ENCODE measurements at regions not wholly inside any gene's neighbourhood (a gene's known extent, or its start where the extent isn't known, plus 50 kb on each side); places are given as distances from the start of the nearest gene placed in this dataset.
"Not testable (repeated sequence)": the region's sequence is repeated elsewhere in the genome, so short reads cannot be mapped to it uniquely, and the experiment has no call there.

GRCh38 chr9:41839786-41840185, 289.4 kb downstream of the CNTNAP3B start:
- POLR2A ChIA-PET; CTCF ChIA-PET; DNase-seq (ENCODE audit: extremely low spot score): not testable (repeated sequence)

- CTCF ChIA-PET; POLR2A ChIA-PET; DNase-seq (ENCODE audit: extremely low spot score): not testable (repeated sequence)
Measured at GRCh38 chr9:41838953-41839352, 290.3 kb downstream of the CNTNAP3B start.

GRCh38 chr9:41838562-41838851, 290.7 kb downstream of the CNTNAP3B start:
- DNase-seq (ENCODE audit: extremely low spot score); CTCF ChIA-PET; POLR2A ChIA-PET: not testable (repeated sequence)

- POLR2A ChIA-PET; DNase-seq (ENCODE audit: extremely low spot score); CTCF ChIA-PET: not testable (repeated sequence)
Measured at GRCh38 chr9:41837684-41838561, 291.3 kb downstream of the CNTNAP3B start.

- POLR2A ChIA-PET; CTCF ChIA-PET; DNase-seq (ENCODE audit: extremely low spot score): not testable (repeated sequence)
Measured at GRCh38 chr9:41833108-41833507, 296.1 kb downstream of the CNTNAP3B start.

GRCh38 chr9:41824723-41825122, 304.5 kb downstream of the CNTNAP3B start:
- CTCF ChIA-PET; POLR2A ChIA-PET; DNase-seq (ENCODE audit: extremely low spot score): not testable (repeated sequence)

GRCh38 chr9:41802706-41803105, 326.5 kb downstream of the CNTNAP3B start:
- POLR2A ChIA-PET; CTCF ChIA-PET; DNase-seq (ENCODE audit: extremely low spot score): not testable (repeated sequence)

GRCh38 chr9:41798684-41799083, 330.5 kb downstream of the CNTNAP3B start:
- DNase-seq (ENCODE audit: extremely low spot score); POLR2A ChIA-PET; CTCF ChIA-PET: not testable (repeated sequence)

GRCh38 chr9:41790719-41791363, 338.4 kb downstream of the CNTNAP3B start:
- DNase-seq (ENCODE audit: extremely low spot score); CTCF ChIA-PET; POLR2A ChIA-PET: not testable (repeated sequence)

GRCh38 chr9:41790007-41790406, 339.2 kb downstream of the CNTNAP3B start:
- CTCF ChIA-PET; DNase-seq (ENCODE audit: extremely low spot score); POLR2A ChIA-PET: not testable (repeated sequence)

- CTCF ChIA-PET; DNase-seq (ENCODE audit: extremely low spot score); POLR2A ChIA-PET: not testable (repeated sequence)
Measured at GRCh38 chr9:41789387-41789786, 339.8 kb downstream of the CNTNAP3B start.

- DNase-seq (ENCODE audit: extremely low spot score); CTCF ChIA-PET; POLR2A ChIA-PET: not testable (repeated sequence)
Measured at GRCh38 chr9:41787951-41788350, 341.3 kb downstream of the CNTNAP3B start.

GRCh38 chr9:41787270-41787669, 342.0 kb downstream of the CNTNAP3B start:
- CTCF ChIA-PET; POLR2A ChIA-PET; DNase-seq (ENCODE audit: extremely low spot score): not testable (repeated sequence)

GRCh38 chr9:41784006-41784405, 345.2 kb downstream of the CNTNAP3B start:
- DNase-seq (ENCODE audit: extremely low spot score); CTCF ChIA-PET; POLR2A ChIA-PET: not testable (repeated sequence)

GRCh38 chr9:41783070-41783810, 346.0 kb downstream of the CNTNAP3B start:
- CTCF ChIA-PET; POLR2A ChIA-PET; DNase-seq (ENCODE audit: extremely low spot score): not testable (repeated sequence)

- DNase-seq (ENCODE audit: extremely low spot score); POLR2A ChIA-PET; CTCF ChIA-PET: not testable (repeated sequence)
Measured at GRCh38 chr9:41781899-41782298, 347.3 kb downstream of the CNTNAP3B start.

GRCh38 chr9:41779897-41780406, 349.3 kb downstream of the CNTNAP3B start:
- POLR2A ChIA-PET, CTCF ChIA-PET: not testable (repeated sequence)

GRCh38 chr9:41779192-41779591, 350.0 kb downstream of the CNTNAP3B start:
- POLR2A ChIA-PET; CTCF ChIA-PET; DNase-seq (ENCODE audit: extremely low spot score): not testable (repeated sequence)

More at GRCh38 chr9:41779897-41780406, 349.3 kb downstream of the CNTNAP3B start:
- not testable (repeated sequence) for DNase-seq (ENCODE audit: extremely low spot score)

- CTCF ChIA-PET; DNase-seq (ENCODE audit: extremely low spot score); POLR2A ChIA-PET: not testable (repeated sequence)
Measured at GRCh38 chr9:41778535-41779071, 350.6 kb downstream of the CNTNAP3B start.

Measured in GM10248 (cell line).